ENCODE measurements at regions not wholly inside any gene's neighbourhood (a gene's known extent, or its start where the extent isn't known, plus 50 kb on each side); places are given as distances from the start of the nearest gene placed in this dataset.
"Not testable (repeated sequence)": the region's sequence is repeated elsewhere in the genome, so short reads cannot be mapped to it uniquely, and the experiment has no call there.

DNA sequence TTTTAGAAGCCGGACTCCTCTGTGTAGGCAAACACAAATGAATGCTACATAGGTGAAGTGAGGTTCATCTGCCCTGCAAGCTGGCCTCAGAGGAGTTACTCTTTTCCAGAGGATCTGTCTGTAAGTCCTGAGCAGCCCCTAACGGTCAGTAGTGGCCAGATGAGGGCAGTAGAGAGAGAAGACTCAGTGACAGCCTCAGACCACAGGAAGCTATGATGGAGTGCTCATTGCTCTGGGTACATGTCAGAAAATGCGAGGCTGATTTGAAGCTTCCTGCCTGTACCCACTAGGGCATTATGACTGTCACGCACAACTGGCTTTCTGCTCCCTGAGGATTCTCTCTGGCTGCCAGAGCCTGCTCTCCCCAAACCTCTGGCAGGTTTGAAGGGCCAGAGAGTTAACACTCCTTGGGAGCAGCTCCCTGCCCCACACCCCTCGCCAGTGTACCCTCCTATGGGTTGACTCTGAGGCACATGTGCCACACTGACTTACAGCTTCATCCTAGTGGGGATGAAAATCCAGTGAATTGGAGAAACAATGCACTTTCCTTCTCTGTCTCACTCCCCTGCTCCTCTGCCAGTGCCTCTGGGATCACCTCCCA, 141.5 kb downstream of the GABRG2 start:
- peak; percentile 45 for DNase-seq

- DNase-seq: no peak
Observed at GRCh38 chr5:162214551-162214950, 147.0 kb downstream of the GABRG2 start.

- DNase-seq: no peak
Observed at GRCh38 chr5:162217037-162217436, 149.5 kb downstream of the GABRG2 start.

DNA sequence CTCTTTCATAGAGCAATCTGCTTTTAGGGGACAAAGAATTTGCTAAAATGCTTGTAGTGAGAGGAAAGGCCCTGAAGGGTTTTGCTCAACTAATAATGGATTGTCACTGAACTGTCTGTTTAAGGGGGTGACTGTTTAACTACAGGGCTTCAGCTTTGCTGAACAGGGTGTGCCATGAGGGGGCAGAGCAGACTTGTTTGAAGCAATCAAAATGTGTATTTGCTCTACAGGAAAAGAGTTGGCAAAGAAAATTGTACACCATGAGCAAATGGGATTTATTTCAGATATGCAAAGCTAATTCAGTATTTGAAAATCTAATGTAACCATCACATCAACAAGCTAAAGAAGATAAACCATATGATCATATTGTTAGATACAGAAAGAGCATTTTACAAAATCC, 154.3 kb downstream of the GABRG2 start:
- no peak for DNase-seq

GRCh38 chr5:162227075-162227474, 159.5 kb downstream of the GABRG2 start:
- DNase-seq: no peak

DNA sequence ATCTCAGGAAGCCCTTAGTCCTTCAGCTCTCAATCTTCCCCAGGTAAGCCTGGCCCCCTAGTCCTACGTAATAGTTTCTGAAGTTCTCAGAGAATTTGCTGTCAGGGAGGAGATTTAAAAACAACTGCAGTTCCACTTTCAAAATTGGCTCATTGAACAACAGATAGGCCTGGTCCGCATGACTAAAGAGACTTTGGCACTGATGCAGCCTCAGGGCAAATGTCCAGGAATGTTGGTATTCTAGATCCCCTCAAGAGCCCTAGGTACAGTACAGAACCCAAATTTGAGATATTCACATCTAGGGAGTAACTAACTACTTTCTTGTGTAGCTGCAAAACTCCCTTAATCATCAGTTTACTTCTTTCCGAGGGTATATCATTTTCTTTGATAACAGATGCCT, 162.8 kb downstream of the GABRG2 start:
- no peak for DNase-seq

DNA sequence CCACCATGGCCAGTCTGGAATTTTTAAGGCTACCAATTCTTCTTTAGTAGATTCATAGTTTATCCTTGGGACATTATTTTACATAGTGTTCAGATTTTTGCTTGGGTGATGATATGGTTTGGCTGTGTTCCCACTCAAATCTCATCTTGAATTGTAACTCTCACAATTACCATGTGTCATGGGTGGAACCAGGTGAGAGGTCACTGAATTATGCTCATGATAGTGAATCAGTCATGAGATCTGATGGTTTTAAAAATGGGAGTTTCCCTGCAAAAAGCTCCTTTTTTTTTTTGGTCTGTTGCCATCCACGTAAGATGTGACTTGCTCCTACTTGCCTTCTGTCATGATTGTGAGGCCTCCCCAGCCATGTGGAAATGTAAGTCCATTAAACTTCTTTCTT, 163.9 kb downstream of the GABRG2 start:
- DNase-seq: no peak

DNA sequence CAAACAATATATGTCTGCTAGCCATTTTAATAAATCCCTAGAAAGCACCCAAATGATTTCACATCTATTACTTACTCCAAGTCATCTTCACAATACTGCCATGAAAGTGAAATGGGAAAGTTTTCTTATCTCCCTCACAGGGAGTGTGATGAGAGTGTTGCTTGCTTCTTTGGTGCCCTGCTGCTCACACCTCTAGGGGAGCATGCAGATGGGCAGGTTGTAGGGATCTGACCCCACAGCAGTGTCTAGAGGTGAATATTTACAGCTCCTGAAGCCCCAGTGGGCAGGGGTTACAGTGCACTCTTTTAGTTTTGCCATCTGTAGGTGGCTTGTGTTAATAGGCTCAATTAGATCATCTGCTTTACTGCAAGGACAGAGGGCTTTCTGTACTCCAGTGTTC, 173.2 kb downstream of the GABRG2 start:
- no peak for DNase-seq

DNA sequence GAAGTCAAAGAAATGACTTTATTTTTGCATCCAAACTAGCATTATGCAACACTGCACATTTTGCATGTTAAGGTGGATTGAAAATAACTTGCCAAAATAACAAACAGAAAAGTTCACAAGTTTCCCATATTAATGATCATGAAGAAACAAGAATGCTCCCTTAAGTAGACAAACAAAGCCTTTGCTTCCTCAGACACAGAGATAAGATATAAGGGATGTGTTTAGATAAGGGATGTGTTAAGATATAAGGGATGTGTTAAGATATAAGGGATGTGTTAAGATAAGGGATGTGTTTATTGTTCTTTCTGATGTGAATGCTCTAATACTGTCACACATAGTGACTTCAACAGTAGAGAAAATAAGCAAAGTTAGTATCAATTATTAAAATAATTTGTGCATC, 174.8 kb downstream of the GABRG2 start:
- DNase-seq: no peak

DNA sequence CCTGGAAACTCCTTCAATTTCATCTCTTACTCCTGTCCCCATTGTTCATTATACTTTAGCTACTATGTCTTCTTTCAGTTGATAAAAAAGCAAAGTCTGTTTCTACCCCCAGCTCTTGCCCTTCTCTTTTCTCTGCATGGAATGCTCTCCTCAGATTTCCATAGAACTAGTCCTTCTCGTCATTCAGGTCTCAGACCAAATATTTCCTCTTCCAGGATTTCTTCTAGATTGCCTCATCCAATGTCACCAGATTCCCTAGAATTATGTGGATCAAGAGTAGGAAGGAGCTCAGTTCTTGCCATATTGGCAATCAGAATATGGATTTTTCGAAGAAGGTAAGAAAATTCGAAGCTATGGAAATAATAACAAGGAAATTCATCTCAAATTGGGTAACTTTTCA, 176.1 kb downstream of the GABRG2 start:
- DNase-seq: no peak

GRCh38 chr5:162248107-162248713, 180.6 kb downstream of the GABRG2 start:
- no peak for DNase-seq

DNA sequence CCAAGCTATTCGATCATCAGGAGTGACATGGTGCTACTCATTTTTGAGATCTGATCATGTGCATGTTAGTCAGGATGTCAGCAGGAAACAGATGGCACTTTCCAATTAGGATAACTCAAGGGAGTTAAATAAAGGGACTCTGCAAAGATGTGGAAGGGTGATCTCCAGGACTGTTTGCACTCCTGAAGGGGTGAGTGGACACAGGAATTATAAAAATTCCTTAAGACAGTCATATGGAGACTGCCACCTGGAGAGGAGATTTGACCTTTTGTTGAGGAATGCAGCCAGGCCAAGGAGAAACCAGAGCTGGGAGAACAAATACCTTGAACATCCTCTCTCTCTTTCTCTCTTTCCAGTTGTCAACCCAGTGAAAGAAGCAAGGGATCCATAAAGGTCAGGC, 189.1 kb downstream of the GABRG2 start:
- DNase-seq: no peak

GRCh38 chr5:162268694-162269481, 201.3 kb downstream of the GABRG2 start:
- no peak for DNase-seq

- DNase-seq: no peak
Observed at GRCh38 chr5:162272417-162272816, 204.8 kb downstream of the GABRG2 start.

GRCh38 chr5:162274679-162275078, 207.1 kb downstream of the GABRG2 start:
- DNase-seq: no peak

GRCh38 chr5:162275387-162275786, 207.8 kb downstream of the GABRG2 start:
- not testable (repeated sequence) for DNase-seq

DNA sequence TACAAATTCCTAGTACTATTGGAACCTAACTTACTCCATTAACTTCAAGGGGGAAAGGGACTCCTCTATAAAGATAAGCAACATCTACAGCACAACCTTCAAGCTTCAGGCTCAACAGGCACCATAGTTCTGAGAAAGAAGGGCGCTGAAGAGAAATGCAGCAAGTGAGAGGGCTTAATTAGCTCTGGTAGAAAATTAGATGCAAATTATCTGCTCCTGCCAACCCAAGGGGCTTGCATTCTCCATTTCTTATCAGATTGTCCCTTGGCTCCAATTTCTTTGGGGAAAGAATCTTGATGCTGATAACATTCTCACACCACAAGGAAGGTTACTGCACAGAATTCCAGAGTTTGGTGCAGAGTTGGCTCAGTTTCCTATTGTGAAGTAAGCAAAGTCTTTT, 214.6 kb downstream of the GABRG2 start:
- DNase-seq: no peak

DNA sequence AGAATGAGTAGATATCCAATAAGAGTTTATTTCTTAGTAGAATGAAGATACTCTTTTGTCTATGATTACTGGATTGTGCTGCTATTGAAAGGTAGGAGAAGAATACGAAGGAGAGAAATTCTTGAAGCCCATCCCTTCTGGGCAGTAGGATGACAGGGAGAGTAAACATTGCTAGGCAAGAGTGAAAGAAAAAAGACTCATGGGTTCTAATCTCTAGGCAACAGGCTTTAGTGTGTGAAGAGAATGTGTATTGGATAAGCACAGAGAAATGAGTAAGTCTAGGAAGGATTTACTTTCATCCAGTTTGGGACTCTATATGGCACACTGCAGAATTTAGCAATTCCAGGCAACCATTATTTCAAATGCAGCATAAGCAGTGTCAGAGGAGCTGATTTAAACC, 216.0 kb downstream of the GABRG2 start:
- no peak for DNase-seq

- DNase-seq: no peak
Observed at GRCh38 chr5:162288647-162289296, 221.2 kb downstream of the GABRG2 start.

GRCh38 chr5:162289489-162289888, 221.9 kb downstream of the GABRG2 start:
- DNase-seq: no peak

DNA sequence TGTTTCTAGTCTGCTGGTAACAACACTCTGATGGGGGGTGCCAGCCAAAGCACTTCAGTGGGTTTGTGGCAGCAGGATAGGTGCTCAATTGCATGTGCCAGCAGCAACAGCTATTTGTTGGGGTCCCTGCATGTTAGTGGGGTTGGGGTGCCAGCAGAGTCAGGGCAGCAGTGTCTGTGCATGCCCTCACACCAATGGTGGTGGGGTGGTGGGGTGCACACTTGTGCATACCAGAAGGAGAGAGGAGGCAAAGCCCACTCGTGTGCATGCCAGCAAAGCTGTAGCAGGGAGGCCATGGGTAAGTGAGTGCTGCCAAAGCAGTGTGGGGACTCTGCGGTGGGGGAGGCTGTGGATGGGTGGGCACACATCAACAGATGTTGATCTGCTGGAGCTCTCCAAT, 232.2 kb downstream of the GABRG2 start:
- DNase-seq: no peak

DNA sequence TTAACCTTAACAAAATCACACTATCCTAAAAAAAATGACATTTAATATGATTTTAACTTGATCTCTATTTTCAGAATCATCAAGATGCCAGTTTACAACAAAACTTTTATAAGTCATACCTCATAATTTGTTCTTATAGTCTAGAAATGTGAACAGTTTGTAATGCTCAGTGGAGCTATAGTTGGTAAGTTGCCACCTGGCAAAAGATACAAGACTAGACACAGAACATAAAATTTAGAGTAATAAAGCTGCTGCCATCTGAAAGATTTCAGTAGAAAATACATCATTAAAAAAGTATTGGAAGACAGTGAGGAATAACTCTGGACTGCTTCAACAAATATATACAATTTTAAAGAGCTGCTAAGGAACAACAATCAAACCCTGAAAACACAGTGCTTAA, 233.8 kb downstream of the GABRG2 start:
- DNase-seq: no peak

DNA sequence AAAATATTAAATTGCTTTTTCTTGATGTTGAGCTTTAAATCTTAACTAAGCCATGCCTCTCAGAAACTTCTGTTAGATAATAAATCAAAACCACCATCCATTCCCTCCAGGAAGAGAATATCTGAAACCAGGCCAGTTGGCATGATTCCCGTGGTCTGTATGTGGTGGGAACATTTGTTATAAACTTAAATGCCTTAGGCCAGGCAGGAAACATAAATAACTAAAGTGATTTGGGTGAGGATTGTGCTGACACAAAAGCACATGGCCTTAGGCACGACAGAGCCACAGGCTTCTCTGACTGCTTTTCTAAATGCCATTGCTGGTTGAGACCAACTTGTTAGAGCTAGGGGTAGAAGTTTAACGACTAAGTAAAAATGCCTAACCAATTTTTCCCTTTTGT, 255.9 kb downstream of the GABRG2 start:
- peak; percentile 16 for DNase-seq

All from renal pelvis (tissue), 1 donor.